ENCODE measurements at regions not wholly inside any gene's neighbourhood (a gene's known extent, or its start where the extent isn't known, plus 50 kb on each side); places are given as distances from the start of the nearest gene placed in this dataset.
"Not testable (repeated sequence)": the region's sequence is repeated elsewhere in the genome, so short reads cannot be mapped to it uniquely, and the experiment has no call there.

DNA sequence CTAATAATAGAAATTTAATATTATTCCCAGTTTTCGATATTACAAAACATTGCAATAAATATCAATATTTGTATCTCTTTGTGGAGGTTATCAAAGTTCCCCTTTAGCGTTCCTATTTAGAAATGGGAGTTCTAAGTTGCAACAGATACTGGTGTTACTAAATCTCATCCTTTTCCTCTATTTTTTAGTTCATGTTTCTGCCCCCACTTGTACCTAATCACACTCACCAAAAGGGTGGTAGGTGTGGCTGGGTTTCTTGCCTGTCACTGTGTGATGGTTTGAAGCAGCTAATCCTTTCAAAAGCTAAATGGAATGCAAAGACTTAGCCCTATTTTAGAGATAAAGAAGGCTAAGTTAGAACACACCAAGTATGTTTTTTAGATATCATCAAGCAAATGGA lies 997.9 kb downstream of the TSN start:
- Mint-ChIP-seq H3K4me3 (no peak overlapping the region), H3K27ac (no peak overlapping the region), H3K36me3 (ENCODE audit: low read depth) (no peaks in the 10 kb centered on the region), H3K9me3 (peaks cover 5% of the 10 kb centered on the region), H3K4me1 (ENCODE audit: low read depth) (no peaks in the 10 kb centered on the region), H3K27me3 (no peaks in the 10 kb centered on the region)
- no peak for DNase-seq

DNA sequence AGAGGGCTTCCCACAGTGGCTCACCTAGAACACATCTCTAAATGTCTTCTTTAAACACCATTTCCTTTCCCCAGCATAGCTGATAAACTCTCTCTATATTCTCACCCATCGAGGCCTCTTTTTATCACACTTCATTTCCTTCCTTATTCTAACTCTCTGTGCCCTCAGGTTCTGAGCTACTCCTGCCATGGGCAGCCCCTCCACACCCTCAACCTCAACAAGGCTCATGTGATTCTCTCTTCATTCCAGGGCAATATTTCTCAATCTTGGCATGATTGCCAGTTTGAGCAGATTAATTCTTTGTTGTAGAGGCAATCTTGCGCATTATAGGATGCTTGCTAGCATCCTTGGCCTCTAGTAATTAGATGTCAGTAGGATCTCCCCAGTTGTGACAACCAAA lies 999.1 kb downstream of the TSN start:
- Mint-ChIP-seq H3K27ac (no peak overlapping the region), H3K4me1 (ENCODE audit: low read depth) (no peaks in the 10 kb centered on the region), H3K4me3 (no peak overlapping the region), H3K9me3 (peaks cover 7% of the 10 kb centered on the region), H3K27me3 (no peaks in the 10 kb centered on the region), H3K36me3 (ENCODE audit: low read depth) (no peaks in the 10 kb centered on the region)
- DNase-seq = no peak

DNA sequence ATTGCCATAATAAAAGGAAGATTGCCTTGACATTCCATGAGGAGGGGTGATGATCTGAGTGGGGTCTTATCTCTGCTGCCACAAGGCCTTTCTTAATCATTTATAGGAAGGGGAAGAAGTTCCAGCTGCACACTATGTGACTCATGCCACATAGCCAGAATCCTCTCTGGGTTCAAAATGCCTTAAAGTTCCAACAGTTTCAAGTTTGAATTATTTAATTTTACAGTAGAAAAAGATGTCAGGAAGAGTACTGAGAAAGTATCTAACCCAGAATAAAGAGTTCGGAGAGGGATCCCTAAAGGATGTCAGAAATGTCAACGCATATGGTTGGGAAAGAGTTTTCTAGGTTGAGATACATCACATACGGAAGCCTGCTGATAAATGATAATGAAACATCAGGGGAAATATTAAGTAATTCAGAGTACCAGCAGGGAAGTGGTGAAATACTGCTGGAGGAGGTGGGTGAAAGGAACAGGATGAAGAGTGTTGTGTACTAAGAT lies 999.9 kb downstream of the TSN start:
- H3K27ac Mint-ChIP-seq = no peak overlapping the region
- no peaks in the 10 kb centered on the region for H3K36me3 Mint-ChIP-seq (ENCODE audit: low read depth)
- H3K27me3 Mint-ChIP-seq = no peaks in the 10 kb centered on the region
- DNase-seq = no peak
- no peaks in the 10 kb centered on the region for H3K4me1 Mint-ChIP-seq (ENCODE audit: low read depth)
- peaks cover 7% of the 10 kb centered on the region for H3K9me3 Mint-ChIP-seq
- no peak overlapping the region for H3K4me3 Mint-ChIP-seq

DNA sequence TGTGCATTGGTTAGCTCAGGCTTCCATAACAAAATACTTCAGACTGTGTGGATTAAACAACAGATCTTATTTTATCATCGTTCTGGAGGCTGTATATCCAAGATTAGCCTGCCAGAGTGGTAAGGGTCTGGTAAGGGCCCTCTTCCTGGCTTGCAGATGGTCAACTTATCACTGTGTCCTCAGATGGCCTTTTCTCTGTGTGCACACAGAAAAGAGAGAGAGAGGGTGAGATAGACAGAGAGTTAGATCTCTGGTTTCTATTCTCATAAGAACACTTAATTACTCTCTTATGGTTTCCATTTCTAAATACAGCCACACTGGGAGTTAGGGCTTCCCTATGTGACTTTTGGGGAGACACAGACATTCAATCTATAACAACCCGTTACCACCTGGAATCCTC lies 1003.5 kb downstream of the TSN start:
- H3K27ac Mint-ChIP-seq = no peak overlapping the region
- DNase-seq = no peak
- H3K27me3 Mint-ChIP-seq = no peaks in the 10 kb centered on the region
- H3K9me3 Mint-ChIP-seq = peaks cover 19% of the 10 kb centered on the region
- H3K36me3 Mint-ChIP-seq (ENCODE audit: low read depth) = no peaks in the 10 kb centered on the region
- H3K4me3 Mint-ChIP-seq = no peak overlapping the region
- H3K4me1 Mint-ChIP-seq (ENCODE audit: low read depth) = no peaks in the 10 kb centered on the region

DNA sequence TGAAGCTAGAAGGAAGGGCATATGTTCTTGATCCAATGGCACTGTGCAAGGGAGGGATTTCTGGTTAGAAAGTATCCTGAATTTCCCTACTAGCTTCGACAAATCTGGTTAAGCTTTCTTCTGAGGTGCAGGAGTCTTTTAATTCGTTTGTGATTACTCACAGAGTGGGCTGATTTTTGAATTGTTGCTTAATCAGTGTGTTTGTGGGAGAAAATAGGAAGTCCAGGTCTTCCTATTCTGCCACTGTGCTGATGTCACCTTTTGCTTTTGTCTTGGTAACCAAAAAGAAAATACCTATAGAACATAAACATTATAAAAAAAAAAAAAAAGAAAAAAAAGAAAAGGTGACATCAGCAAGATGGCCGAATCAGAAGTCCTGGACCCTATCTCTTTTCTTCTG lies 1008.6 kb downstream of the TSN start:
- Mint-ChIP-seq H3K4me3 (no peak overlapping the region), H3K9me3 (peaks cover 23% of the 10 kb centered on the region), H3K27ac (no peak overlapping the region), H3K27me3 (no peaks in the 10 kb centered on the region), H3K4me1 (ENCODE audit: low read depth) (no peaks in the 10 kb centered on the region), H3K36me3 (ENCODE audit: low read depth) (no peaks in the 10 kb centered on the region)
- DNase-seq = no peak

DNA sequence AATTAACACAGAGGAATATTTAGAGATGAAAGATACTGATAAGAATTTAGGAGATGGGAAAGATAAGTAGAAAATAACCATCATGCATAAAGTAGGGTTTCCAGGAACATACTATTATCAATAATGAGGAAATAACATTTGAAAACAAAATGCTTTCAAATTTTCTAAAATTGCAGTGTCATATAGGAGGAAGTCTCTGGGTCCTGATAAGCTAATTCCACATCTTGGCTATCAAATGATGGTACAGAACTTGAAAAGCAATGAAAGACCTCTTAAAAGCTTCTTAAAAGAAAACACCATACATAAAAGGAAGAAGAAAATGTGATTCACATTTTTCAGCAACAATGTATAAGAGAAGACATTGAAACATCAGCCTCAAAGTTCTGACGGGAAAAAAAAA lies 1024.8 kb downstream of the TSN start:
- Mint-ChIP-seq H3K36me3 (ENCODE audit: low read depth) (no peaks in the 10 kb centered on the region), H3K4me1 (ENCODE audit: low read depth) (no peaks in the 10 kb centered on the region), H3K9me3 (peaks cover 10% of the 10 kb centered on the region), H3K27ac (no peak overlapping the region), H3K27me3 (no peaks in the 10 kb centered on the region), H3K4me3 (no peak overlapping the region)
- DNase-seq = no peak

DNA sequence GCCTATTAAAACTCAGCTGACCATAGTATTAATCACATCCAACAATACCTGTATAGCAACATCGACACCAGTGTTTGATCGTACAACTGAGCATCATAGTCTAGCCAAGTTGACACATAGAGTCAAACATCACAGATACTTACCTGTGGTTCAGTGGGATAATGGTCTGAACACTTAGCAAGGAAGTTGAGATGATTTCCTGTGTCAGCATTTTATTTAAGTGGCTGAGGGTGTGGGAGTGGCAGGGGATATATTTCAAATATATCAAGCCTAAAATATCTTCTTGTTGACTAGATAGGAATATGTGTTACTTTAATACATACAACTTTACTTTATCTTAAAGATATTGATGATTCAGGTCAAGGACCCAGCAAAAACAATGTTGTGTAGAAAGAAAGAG lies 1038.6 kb downstream of the TSN start:
- H3K4me1 Mint-ChIP-seq (ENCODE audit: low read depth) = no peaks in the 10 kb centered on the region
- peaks cover 12% of the 10 kb centered on the region for H3K9me3 Mint-ChIP-seq
- no peaks in the 10 kb centered on the region for H3K27me3 Mint-ChIP-seq
- H3K36me3 Mint-ChIP-seq (ENCODE audit: low read depth) = no peaks in the 10 kb centered on the region
- DNase-seq = no peak
- H3K27ac Mint-ChIP-seq = no peak overlapping the region
- H3K4me3 Mint-ChIP-seq = no peak overlapping the region

DNA sequence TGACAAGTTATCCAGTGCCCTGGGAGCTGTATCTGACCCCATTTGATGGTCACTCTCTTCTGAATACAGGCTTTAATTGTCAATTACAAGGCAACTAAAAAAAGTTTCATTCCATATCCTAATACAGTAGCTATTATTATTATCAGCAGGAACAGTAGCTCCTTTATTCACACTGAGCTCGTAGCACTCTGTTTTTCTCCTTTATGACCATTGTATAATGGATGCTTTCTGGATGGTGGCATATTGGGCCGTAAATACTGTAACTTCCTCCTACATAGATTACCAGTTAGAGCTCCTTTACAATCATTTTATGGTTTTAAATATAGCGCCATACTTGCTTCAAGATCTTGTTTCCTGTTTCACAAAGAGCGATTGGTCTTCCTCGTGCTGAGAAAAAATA lies 1040.3 kb downstream of the TSN start:
- H3K4me3 Mint-ChIP-seq = no peak overlapping the region
- H3K9me3 Mint-ChIP-seq = peaks cover 12% of the 10 kb centered on the region
- no peaks in the 10 kb centered on the region for H3K4me1 Mint-ChIP-seq (ENCODE audit: low read depth)
- no peak for DNase-seq
- no peak overlapping the region for H3K27ac Mint-ChIP-seq
- no peaks in the 10 kb centered on the region for H3K36me3 Mint-ChIP-seq (ENCODE audit: low read depth)
- H3K27me3 Mint-ChIP-seq = no peaks in the 10 kb centered on the region

DNA sequence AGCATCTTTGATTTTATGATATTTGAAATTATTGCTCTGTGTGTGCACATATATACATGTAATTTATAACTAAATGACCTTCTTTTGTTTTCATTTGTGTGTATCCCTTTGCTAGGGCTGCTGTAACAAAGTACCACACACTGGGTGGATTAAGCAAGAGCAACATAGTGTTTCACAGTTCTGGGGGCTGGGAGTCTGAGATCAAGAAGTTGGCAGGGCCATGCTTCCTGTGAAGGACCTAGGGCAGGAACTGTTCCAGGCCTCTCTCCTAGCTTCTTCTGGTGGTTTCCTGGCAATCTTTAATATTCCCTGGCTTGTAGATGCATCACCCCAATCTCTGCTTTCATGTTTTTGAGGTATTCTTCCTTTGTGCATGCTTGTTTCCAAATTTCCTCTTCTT lies 1043.9 kb downstream of the TSN start:
- H3K27ac Mint-ChIP-seq = no peak overlapping the region
- no peak overlapping the region for H3K4me3 Mint-ChIP-seq
- DNase-seq = no peak
- H3K4me1 Mint-ChIP-seq (ENCODE audit: low read depth) = no peaks in the 10 kb centered on the region
- no peaks in the 10 kb centered on the region for H3K27me3 Mint-ChIP-seq
- H3K36me3 Mint-ChIP-seq (ENCODE audit: low read depth) = no peaks in the 10 kb centered on the region
- peaks cover 7% of the 10 kb centered on the region for H3K9me3 Mint-ChIP-seq

DNA sequence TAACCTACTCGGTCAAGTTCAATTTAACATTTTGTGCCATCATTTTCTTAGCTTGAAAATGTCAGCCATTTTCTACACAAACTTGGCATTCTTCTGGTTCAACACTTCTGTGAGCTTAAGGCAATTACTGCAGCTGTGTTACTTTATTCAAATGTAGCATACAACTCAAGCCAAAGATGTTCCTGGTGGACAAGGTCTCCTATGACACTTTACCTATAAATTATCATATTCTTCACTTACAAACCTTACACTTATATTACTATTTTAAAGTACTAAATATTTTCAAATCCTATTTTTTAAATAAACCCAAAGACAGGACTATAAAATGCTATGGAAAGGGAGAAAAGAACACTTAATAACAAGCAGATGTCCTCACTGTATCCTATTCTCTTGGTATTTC lies 1045.3 kb downstream of the TSN start:
- no peak for DNase-seq
- H3K9me3 Mint-ChIP-seq = peaks cover 2% of the 10 kb centered on the region
- no peaks in the 10 kb centered on the region for H3K4me1 Mint-ChIP-seq (ENCODE audit: low read depth)
- H3K27ac Mint-ChIP-seq = no peak overlapping the region
- H3K36me3 Mint-ChIP-seq (ENCODE audit: low read depth) = no peaks in the 10 kb centered on the region
- no peaks in the 10 kb centered on the region for H3K27me3 Mint-ChIP-seq
- H3K4me3 Mint-ChIP-seq = no peak overlapping the region

DNA sequence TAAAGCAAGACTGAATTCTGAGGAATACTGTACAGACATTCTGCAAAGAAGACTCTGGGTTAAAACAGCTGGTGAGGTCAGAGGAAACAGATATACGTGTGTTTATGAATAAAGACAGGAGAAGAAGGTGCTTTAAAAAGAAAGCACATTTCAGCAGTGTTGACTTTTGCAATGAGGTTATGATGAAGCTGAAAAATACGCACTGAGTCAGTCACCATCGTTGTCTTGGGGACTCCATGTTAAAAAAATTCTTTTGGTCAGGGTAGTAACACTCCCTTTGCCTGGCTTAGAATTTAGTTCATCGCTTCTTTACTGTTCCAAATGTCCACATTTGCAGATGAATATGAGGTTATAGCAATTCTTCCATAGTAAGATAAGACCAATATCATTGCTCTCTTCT lies 1049.0 kb downstream of the TSN start:
- Mint-ChIP-seq H3K27me3 (no peaks in the 10 kb centered on the region), H3K4me3 (no peak overlapping the region), H3K27ac (no peak overlapping the region), H3K4me1 (ENCODE audit: low read depth) (no peaks in the 10 kb centered on the region), H3K36me3 (ENCODE audit: low read depth) (no peaks in the 10 kb centered on the region), H3K9me3 (peaks cover 13% of the 10 kb centered on the region)
- no peak for DNase-seq

DNA sequence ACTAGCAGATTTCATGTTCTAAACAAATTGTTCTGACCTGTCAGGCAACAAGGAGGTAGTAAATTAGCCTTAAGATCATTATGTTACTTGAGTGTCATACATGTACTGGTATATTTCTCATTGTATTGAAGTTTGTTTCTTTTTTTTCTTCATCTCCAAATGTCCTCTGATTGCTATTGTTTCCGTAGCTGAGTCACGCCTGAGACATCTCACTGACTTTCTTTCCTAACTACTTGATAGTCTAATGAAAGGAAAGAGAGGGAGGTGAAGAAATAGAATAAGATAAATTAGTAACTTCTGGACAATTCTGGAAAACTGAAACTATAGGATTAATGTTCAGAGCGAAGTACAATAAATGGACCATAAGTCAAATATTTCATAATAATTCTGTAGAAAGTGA lies 1049.9 kb downstream of the TSN start:
- H3K9me3 Mint-ChIP-seq = peaks cover 13% of the 10 kb centered on the region
- H3K36me3 Mint-ChIP-seq (ENCODE audit: low read depth) = no peaks in the 10 kb centered on the region
- H3K27me3 Mint-ChIP-seq = no peaks in the 10 kb centered on the region
- H3K27ac Mint-ChIP-seq = no peak overlapping the region
- H3K4me3 Mint-ChIP-seq = no peak overlapping the region
- no peak for DNase-seq
- H3K4me1 Mint-ChIP-seq (ENCODE audit: low read depth) = no peaks in the 10 kb centered on the region

DNA sequence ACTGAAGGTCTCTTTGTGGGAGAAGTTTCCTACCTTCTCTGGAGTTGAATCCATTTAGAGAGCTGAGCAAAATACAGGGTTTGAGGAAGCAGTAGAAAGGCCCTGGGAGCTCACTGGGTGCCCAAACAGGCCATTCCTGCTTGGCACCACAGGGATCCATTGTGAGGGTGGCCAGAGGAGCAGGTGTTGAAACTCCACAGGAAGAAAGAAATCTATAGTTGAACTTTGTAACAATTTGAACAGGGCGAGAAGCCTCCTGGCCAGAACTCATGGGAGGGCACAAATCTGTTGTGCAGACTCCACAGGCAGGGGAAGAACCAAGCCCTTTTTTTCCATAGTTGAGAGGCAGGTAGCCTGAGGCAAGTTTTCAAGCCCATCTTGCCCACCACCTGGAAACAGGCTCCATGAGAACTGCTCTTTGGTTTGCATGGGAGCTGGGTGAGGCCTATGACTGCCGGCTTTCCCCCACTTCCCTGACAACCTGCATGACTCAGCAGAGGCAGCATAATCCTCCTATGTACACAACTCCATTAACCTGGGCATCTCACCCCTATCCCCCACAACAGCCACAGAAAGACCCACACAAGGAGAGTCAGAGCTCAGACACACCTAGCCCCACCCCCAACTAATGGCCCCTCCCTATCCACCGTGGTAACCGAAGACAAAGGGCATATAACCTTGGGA lies 1053.0 kb downstream of the TSN start:
- Mint-ChIP-seq H3K4me3 (no peak overlapping the region), H3K27ac (no peak overlapping the region), H3K4me1 (ENCODE audit: low read depth) (no peaks in the 10 kb centered on the region), H3K27me3 (no peaks in the 10 kb centered on the region), H3K9me3 (peaks cover 20% of the 10 kb centered on the region), H3K36me3 (ENCODE audit: low read depth) (no peaks in the 10 kb centered on the region)
- DNase-seq = no peak

DNA sequence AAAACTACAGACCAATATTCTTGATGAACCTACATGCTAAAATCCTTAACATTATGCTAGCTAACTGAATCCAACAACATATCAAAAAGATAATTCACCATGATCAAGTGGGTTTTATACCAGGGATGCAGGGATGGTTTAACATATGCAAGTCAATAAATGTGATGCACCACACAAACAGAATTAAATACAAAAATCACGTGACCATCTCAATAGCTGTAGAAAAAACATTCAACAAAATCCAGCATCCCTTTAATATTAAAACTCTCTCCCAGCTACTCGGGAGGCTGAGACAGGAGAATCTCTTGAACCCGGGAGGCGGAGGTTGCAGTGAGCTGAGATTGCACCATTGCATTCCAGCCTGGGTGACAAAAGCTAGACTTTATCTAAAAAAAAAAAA lies 1056.8 kb downstream of the TSN start:
- not testable (repeated sequence) for H3K36me3 Mint-ChIP-seq (ENCODE audit: low read depth); H3K27ac Mint-ChIP-seq; H3K4me3 Mint-ChIP-seq; H3K4me1 Mint-ChIP-seq (ENCODE audit: low read depth); H3K27me3 Mint-ChIP-seq; DNase-seq
- H3K9me3 Mint-ChIP-seq = peaks cover 14% of the 10 kb centered on the region

DNA sequence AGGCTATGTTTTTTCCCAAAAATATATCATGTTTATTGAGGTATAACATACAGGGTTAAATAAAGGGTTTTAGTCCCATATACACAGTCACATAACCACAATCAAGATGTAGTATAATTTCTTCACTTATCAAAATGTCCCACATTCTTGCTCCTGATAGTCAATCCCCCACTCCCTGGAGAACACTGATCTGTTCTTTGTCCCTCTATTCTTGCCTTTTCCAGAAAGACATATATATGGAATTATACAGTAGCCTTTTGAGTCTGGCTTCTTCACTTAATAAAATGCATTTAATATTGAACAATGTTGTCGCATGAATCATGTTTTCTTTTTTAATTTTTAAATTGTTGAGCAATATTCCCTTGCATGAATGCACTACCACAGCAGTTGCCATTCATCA lies 1059.7 kb downstream of the TSN start:
- no peak overlapping the region for H3K4me3 Mint-ChIP-seq
- no peak overlapping the region for H3K27ac Mint-ChIP-seq
- no peaks in the 10 kb centered on the region for H3K27me3 Mint-ChIP-seq
- H3K36me3 Mint-ChIP-seq (ENCODE audit: low read depth) = no peaks in the 10 kb centered on the region
- peaks cover 8% of the 10 kb centered on the region for H3K9me3 Mint-ChIP-seq
- no peaks in the 10 kb centered on the region for H3K4me1 Mint-ChIP-seq (ENCODE audit: low read depth)
- DNase-seq = no peak

DNA sequence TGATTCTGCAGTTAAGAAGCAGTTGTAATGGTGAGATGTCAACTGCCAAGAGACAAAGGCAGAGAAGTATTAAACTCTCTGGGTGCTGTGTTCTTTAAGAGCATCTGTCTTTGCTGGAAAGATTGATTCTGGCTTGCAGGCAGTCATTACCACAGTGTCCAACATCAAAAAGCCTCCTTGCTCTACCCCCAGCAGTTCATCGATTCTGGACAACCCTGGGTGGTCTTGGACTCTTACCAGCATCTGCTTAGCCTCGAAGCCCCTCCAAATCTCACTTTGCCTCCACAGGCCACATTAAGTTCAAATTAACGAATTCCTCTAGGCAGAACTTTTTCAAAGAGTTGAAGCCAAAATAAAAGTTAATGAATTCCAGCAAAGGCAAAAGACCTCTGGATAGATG lies 1061.4 kb downstream of the TSN start:
- Mint-ChIP-seq H3K4me3 (no peak overlapping the region), H3K36me3 (ENCODE audit: low read depth) (no peaks in the 10 kb centered on the region), H3K9me3 (peaks cover 4% of the 10 kb centered on the region), H3K4me1 (ENCODE audit: low read depth) (no peaks in the 10 kb centered on the region), H3K27me3 (no peaks in the 10 kb centered on the region), H3K27ac (no peak overlapping the region)
- no peak for DNase-seq
